Prostate gland (tissue), 2 donors: ENCODE measurements at regions not wholly inside any gene's neighbourhood (a gene's known extent, or its start where the extent isn't known, plus 50 kb on each side); places are given as distances from the start of the nearest gene placed in this dataset.

Experiments
- DNase-seq: peaks from one replicate; pipeline ENCODE4 v3.0.0-alpha.2; 2019; ENCODE audit warnings: low spot score
- H3K27ac ChIP-seq, 2 donors: fragments of 200-600 bp; sonication (generic); 2 replicates each; pipeline ENCODE4 v1.5.1; 2017 to 2019
- H3K27me3 ChIP-seq: fragments of 200-600 bp; sonication (generic); replicated peaks from 2 replicates; pipeline ENCODE4 v1.5.1; 2019; ENCODE audit not compliant: insufficient read depth
- H3K36me3 ChIP-seq, 2 donors: fragments of 200-600 bp; sonication (generic); 1 replicate in 1 of 2; 2 replicates in 1 of 2; pipeline versions ENCODE4 v1.5.1 to v1.8.1; 2017 to 2019
- H3K4me1 ChIP-seq: fragments of 200-600 bp; sonication (generic); replicated peaks from 2 replicates; pipeline ENCODE4 v1.5.1; 2019
- H3K4me3 ChIP-seq, 2 donors: fragments of 200-600 bp; sonication (generic); 2 replicates each; pipeline ENCODE4 v1.5.1; 2017 to 2019
- H3K9me3 ChIP-seq: fragments of 200-600 bp; sonication (generic); 2 replicates; pipeline ENCODE4 v1.5.1; 2017
- CTCF ChIP-seq, 4 experiments: fragments of 200-600 bp in 2 of 4; fragments of 450-650 bp in 2 of 4; sonication (generic) in 2 of 4; IDR thresholded peaks; 1 replicate in 3 of 4; 2 replicates in 1 of 4; pipeline ENCODE4 v1.5.1; 2016 to 2019; ENCODE audit warnings: antibody characterized with exemption in 4 of 4, mild to moderate bottlenecking in 2 of 4, moderate library complexity in 2 of 4
- POLR2A ChIP-seq: fragments of 450-650 bp; IDR thresholded peaks from one replicate; pipeline ENCODE4 v1.6.1; 2016; ENCODE audit warnings: antibody characterized with exemption, mild to moderate bottlenecking
- POLR2AphosphoS5 ChIP-seq: sonication (generic); formaldehyde crosslinking; IDR thresholded peaks from one replicate; pipeline ENCODE4 v1.6.1; 2017; ENCODE audit warnings: antibody characterized with exemption
- WGBS: methylation state at CpG from one replicate; pipeline ENCODE4 v1.1.5; 2018; 5-methylcytosine and 5-hydroxymethylcytosine counted together
- intact Hi-C: fragments of 100-400 bp; cut with DNase I; formaldehyde crosslinking; loops from one replicate; pipeline ENCODE4 v1.14.2; 2022

- no peak for DNase-seq
- no peaks in the 10 kb centered on the region for H3K4me1 ChIP-seq
- TF ChIP-seq CTCF (IDR thresholded peaks at IDR 0.05) (no peak), POLR2A (no peak), POLR2AphosphoS5 (no peak)
- H3K4me3 ChIP-seq, result no peak overlapping the region
- intact Hi-C loops, result loop anchor here (5.0 to 10.0 kb wide), 2 partner anchors 88 to 335 kb away; no protein-coding TSS in a partner anchor
- WGBS, result 67% methylated on average over 5 of the region's 5 CpGs
- no peak overlapping the region for H3K27ac ChIP-seq
- no peaks in the 10 kb centered on the region for H3K9me3 ChIP-seq
- no peaks in the 10 kb centered on the region for H3K27me3 ChIP-seq
- H3K36me3 ChIP-seq, result no peaks in the 10 kb centered on the region
Observed at GRCh38 chr2:203817147-203817546, 50.4 kb upstream of the CTLA4 start.
